ENCODE measurements at regions not wholly inside any gene's neighbourhood (a gene's known extent, or its start where the extent isn't known, plus 50 kb on each side); places are given as distances from the start of the nearest gene placed in this dataset.

- Histone ChIP-seq H3K27ac (ENCODE audit: low read length) (no peak overlapping the region), H3K79me2 (ENCODE audit: insufficient read depth, low read length) (no peaks in the 10 kb centered on the region), H2AFZ (ENCODE audit: low read depth, low read length) (no peak overlapping the region), H3K27me3 (ENCODE audit: insufficient read depth, low read length, poor library complexity) (no peaks in the 10 kb centered on the region), H3K4me2 (ENCODE audit: insufficient read depth, low read length) (no peak overlapping the region), H3K4me1 (ENCODE audit: insufficient read depth, low read length) (peaks cover 7% of the 10 kb centered on the region), H3K9me3 (ENCODE audit: insufficient read depth, low read length, severe bottlenecking) (no peaks in the 10 kb centered on the region), H4K20me1 (ENCODE audit: insufficient read depth, low read length) (no peaks in the 10 kb centered on the region), H3K36me3 (ENCODE audit: insufficient read depth, low read length) (no peaks in the 10 kb centered on the region), H3K4me3 (ENCODE audit: low read depth in 1 of 2, low read length in 2 of 2) (no peak overlapping the region), H3K9ac (ENCODE audit: low read depth, low read length) (no peak overlapping the region)
- TF ChIP-seq CTCF (IDR thresholded peaks at IDR 0.05; ENCODE audit: borderline replicate concordance, extremely low read depth, low read length, poor library complexity, severe bottlenecking): no peak
- TF ChIP-seq EZH2 (IDR thresholded peaks at IDR 0.05; ENCODE audit: borderline replicate concordance, low read depth, low read length, severe bottlenecking): no peak
- no peak for ATAC-seq (ENCODE audit: insufficient read depth, low read depth)
- DNase-seq: no peak
Measured at GRCh38 chr9:73264631-73265030, 113.0 kb downstream of the ANXA1 start.

- Histone ChIP-seq H3K27ac (ENCODE audit: low read length) (no peak overlapping the region), H3K27me3 (ENCODE audit: insufficient read depth, low read length, poor library complexity) (no peaks in the 10 kb centered on the region), H3K79me2 (ENCODE audit: insufficient read depth, low read length) (no peaks in the 10 kb centered on the region), H3K4me3 (ENCODE audit: low read depth in 1 of 2, low read length in 2 of 2) (no peak overlapping the region), H3K9ac (ENCODE audit: low read depth, low read length) (no peak overlapping the region), H3K4me2 (ENCODE audit: insufficient read depth, low read length) (no peak overlapping the region), H4K20me1 (ENCODE audit: insufficient read depth, low read length) (no peaks in the 10 kb centered on the region), H3K9me3 (ENCODE audit: insufficient read depth, low read length, severe bottlenecking) (no peaks in the 10 kb centered on the region), H3K36me3 (ENCODE audit: insufficient read depth, low read length) (no peaks in the 10 kb centered on the region), H3K4me1 (ENCODE audit: insufficient read depth, low read length) (peaks cover 13% of the 10 kb centered on the region), H2AFZ (ENCODE audit: low read depth, low read length) (no peak overlapping the region)
- DNase-seq (no peak), ATAC-seq (ENCODE audit: insufficient read depth, low read depth) (no peak)
- TF ChIP-seq EZH2 (IDR thresholded peaks at IDR 0.05; ENCODE audit: borderline replicate concordance, low read depth, low read length, severe bottlenecking) (no peak), CTCF (IDR thresholded peaks at IDR 0.05; ENCODE audit: borderline replicate concordance, extremely low read depth, low read length, poor library complexity, severe bottlenecking) (no peak)
Measured at GRCh38 chr9:73265876-73266275, 114.2 kb downstream of the ANXA1 start.

- Histone ChIP-seq H3K9ac (ENCODE audit: low read depth, low read length) (no peak overlapping the region), H3K27me3 (ENCODE audit: insufficient read depth, low read length, poor library complexity) (no peaks in the 10 kb centered on the region), H3K4me2 (ENCODE audit: insufficient read depth, low read length) (no peak overlapping the region), H3K9me3 (ENCODE audit: insufficient read depth, low read length, severe bottlenecking) (no peaks in the 10 kb centered on the region), H3K79me2 (ENCODE audit: insufficient read depth, low read length) (no peaks in the 10 kb centered on the region), H3K27ac (ENCODE audit: low read length) (no peak overlapping the region), H2AFZ (ENCODE audit: low read depth, low read length) (peak overlapping the region; percentile 50), H3K36me3 (ENCODE audit: insufficient read depth, low read length) (no peaks in the 10 kb centered on the region), H3K4me3 (ENCODE audit: low read depth in 1 of 2, low read length in 2 of 2) (no peak overlapping the region), H3K4me1 (ENCODE audit: insufficient read depth, low read length) (peaks cover 14% of the 10 kb centered on the region), H4K20me1 (ENCODE audit: insufficient read depth, low read length) (no peaks in the 10 kb centered on the region)
- ATAC-seq (ENCODE audit: insufficient read depth, low read depth) (peak; percentile 76), DNase-seq (no peak)
- TF ChIP-seq CTCF (IDR thresholded peaks at IDR 0.05; ENCODE audit: borderline replicate concordance, extremely low read depth, low read length, poor library complexity, severe bottlenecking) (peak; percentile 58), EZH2 (IDR thresholded peaks at IDR 0.05; ENCODE audit: borderline replicate concordance, low read depth, low read length, severe bottlenecking) (no peak)
Measured at GRCh38 chr9:73269430-73270101, 117.9 kb downstream of the ANXA1 start.
